22Rv1 (cell line): ENCODE measurements at regions not wholly inside any gene's neighbourhood (a gene's known extent, or its start where the extent isn't known, plus 50 kb on each side); places are given as distances from the start of the nearest gene placed in this dataset.

Experiments
- CTCF ChIP-seq: fragments of 450-650 bp; IDR thresholded peaks from 2 replicates; pipeline ENCODE4 v1.5.1; 2017; ENCODE audit warnings: mild to moderate bottlenecking
- ZFX ChIP-seq: fragments of 450-650 bp; IDR thresholded peaks from 2 replicates; pipeline ENCODE4 v1.6.1; 2017; ENCODE audit warnings: antibody characterized with exemption, borderline replicate concordance

GRCh38 chr17:15894913-15895658 lies 49.8 kb upstream of the ADORA2B start:
- no peak for TF ChIP-seq CTCF
- no peak for TF ChIP-seq ZFX
